OCI-LY1 (cell line): ENCODE measurements at regions not wholly inside any gene's neighbourhood (a gene's known extent, or its start where the extent isn't known, plus 50 kb on each side); places are given as distances from the start of the nearest gene placed in this dataset.

Source experiments
- H2AFZ ChIP-seq: fragments of 200-600 bp; sonication (generic), shearing (Covaris generic); 2 replicates; pipeline ENCODE4 v1.6.0; 2014; ENCODE audit warnings: antibody characterized with exemption, mild to moderate bottlenecking, low read length
- H3F3A ChIP-seq: fragments of 200-600 bp; sonication (generic), shearing (Covaris generic); 2 replicates; pipeline ENCODE4 v1.6.0; 2014; ENCODE audit warnings: mild to moderate bottlenecking, antibody characterized with exemption, low read length, moderate library complexity; ENCODE audit not compliant: insufficient read depth
- H3K27ac ChIP-seq: fragments of 200-600 bp; sonication (generic); 2 replicates; pipeline ENCODE4 v1.5.1; 2014; ENCODE audit warnings: low read length, mixed run types, mild to moderate bottlenecking, low read depth; ENCODE audit not compliant: poor library complexity, severe bottlenecking
- H3K27me3 ChIP-seq: fragments of 200-600 bp; sonication (generic); 2 replicates; pipeline ENCODE4 v1.6.0; 2014; ENCODE audit warnings: antibody characterized with exemption, mild to moderate bottlenecking, low read length, moderate library complexity; ENCODE audit not compliant: insufficient read depth
- H3K36me3 ChIP-seq: fragments of 200-600 bp; sonication (generic); 2 replicates; pipeline ENCODE4 v1.6.1; 2014; ENCODE audit warnings: mild to moderate bottlenecking, antibody characterized with exemption, low read length, moderate library complexity, mixed read lengths; ENCODE audit not compliant: insufficient read depth
- H3K4me1 ChIP-seq: fragments of 200-600 bp; sonication (generic); 2 replicates; pipeline ENCODE4 v1.5.1; 2014; ENCODE audit warnings: mild to moderate bottlenecking, low read length, moderate library complexity; ENCODE audit not compliant: insufficient read depth, severe bottlenecking
- H3K4me2 ChIP-seq: fragments of 200-600 bp; sonication (generic), shearing (Covaris generic); 2 replicates; pipeline ENCODE4 v1.6.1; 2014; ENCODE audit warnings: low read length
- H3K4me3 ChIP-seq: fragments of 200-600 bp; sonication (generic); 2 replicates; pipeline ENCODE4 v1.5.1; 2014; ENCODE audit warnings: low read length, low read depth, mild to moderate bottlenecking, mixed read lengths; ENCODE audit not compliant: poor library complexity, severe bottlenecking
- H3K79me2 ChIP-seq: fragments of 200-600 bp; shearing (Covaris generic); 2 replicates; pipeline ENCODE4 v1.6.1; 2016; ENCODE audit warnings: mixed run types, low read length, mixed read lengths; ENCODE audit not compliant: insufficient read depth
- H3K9ac ChIP-seq: fragments of 200-600 bp; sonication (generic), shearing (Covaris generic); 2 replicates; pipeline ENCODE4 v1.6.1; 2014; ENCODE audit warnings: mild to moderate bottlenecking, low read length, mixed read lengths
- H3K9me2 ChIP-seq: fragments of 200-600 bp; sonication (generic), shearing (Covaris generic); 2 replicates; pipeline ENCODE4 v1.6.1; 2014; ENCODE audit warnings: low read depth, mild to moderate bottlenecking, low read length, mixed read lengths
- H3K9me3 ChIP-seq: fragments of 200-600 bp; shearing (Covaris generic); 2 replicates; pipeline ENCODE4 v1.6.1; 2014; ENCODE audit warnings: low read length, mixed read lengths
- H4K20me1 ChIP-seq: fragments of 200-600 bp; sonication (generic), shearing (Covaris generic); 2 replicates; pipeline ENCODE4 v1.6.0; 2016; ENCODE audit warnings: mild to moderate bottlenecking, low read length; ENCODE audit not compliant: insufficient read depth
- CTCF ChIP-seq: fragments of 200-600 bp; sonication (generic), shearing (Covaris generic); IDR thresholded peaks from 2 replicates; pipeline ENCODE4 v1.5.1; 2017; ENCODE audit warnings: mild to moderate bottlenecking, antibody characterized with exemption, low read length, moderate library complexity, mixed read lengths
- EZH2 ChIP-seq: fragments of 200-600 bp; sonication (generic), shearing (Covaris generic); IDR thresholded peaks from 2 replicates; pipeline ENCODE4 v1.8.0; 2017; ENCODE audit warnings: borderline replicate concordance, mixed run types, mild to moderate bottlenecking, antibody characterized with exemption, low read length, moderate library complexity, mixed read lengths

GRCh38 chr16:80063713-80064069 lies 463.2 kb upstream of the MAF start:
- no peak overlapping the region for H3K4me2 ChIP-seq
- no peaks in the 10 kb centered on the region for H3K9me2 ChIP-seq
- H4K20me1 ChIP-seq = no peaks in the 10 kb centered on the region
- H3K4me1 ChIP-seq = no peaks in the 10 kb centered on the region
- H3F3A ChIP-seq = no peaks in the 10 kb centered on the region
- no peak overlapping the region for H3K9ac ChIP-seq
- no peaks in the 10 kb centered on the region for H3K27me3 ChIP-seq
- H3K27ac ChIP-seq = no peak overlapping the region
- TF ChIP-seq EZH2 (no peak), CTCF (no peak)
- H3K36me3 ChIP-seq = no peaks in the 10 kb centered on the region
- H3K79me2 ChIP-seq = no peaks in the 10 kb centered on the region
- H3K9me3 ChIP-seq = no peaks in the 10 kb centered on the region
- H2AFZ ChIP-seq = no peak overlapping the region
- H3K4me3 ChIP-seq = no peak overlapping the region

DNA sequence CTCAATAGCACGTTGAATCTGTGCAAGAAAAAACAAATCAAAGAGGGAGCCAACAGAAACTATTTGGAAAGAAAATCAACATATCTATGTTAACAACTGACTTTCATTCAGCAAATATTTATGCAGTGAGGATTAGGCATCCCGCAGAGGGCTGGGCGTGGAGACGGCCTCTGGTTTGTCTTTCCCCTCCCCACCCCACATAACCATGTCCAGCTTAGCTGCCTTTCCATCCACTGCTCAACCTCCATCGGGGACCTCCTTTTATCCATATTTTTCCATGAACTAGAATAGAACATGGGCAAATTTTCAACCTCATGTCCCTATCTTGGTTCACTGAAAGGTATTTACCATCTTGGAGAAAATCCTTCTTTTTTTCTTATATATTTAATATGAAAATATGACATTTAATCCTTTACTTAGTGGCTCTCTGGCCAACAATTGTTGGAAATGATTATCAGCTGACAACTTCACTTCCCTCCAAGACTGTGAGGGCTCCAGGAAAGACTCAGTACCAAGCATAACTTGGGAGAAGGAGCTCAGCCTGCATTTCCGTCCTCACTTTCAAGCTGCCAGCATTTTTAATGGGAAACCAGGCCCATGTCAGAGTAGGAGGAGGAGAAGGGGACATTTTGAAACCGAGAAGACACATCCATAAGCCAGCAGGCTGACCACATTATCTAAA lies 462.6 kb upstream of the MAF start:
- no peak overlapping the region for H2AFZ ChIP-seq
- TF ChIP-seq EZH2 (no peak), CTCF (no peak)
- no peak overlapping the region for H3K27ac ChIP-seq
- H3K4me2 ChIP-seq = no peak overlapping the region
- H3K9me3 ChIP-seq = no peaks in the 10 kb centered on the region
- no peak overlapping the region for H3K9ac ChIP-seq
- H3K27me3 ChIP-seq = no peaks in the 10 kb centered on the region
- H4K20me1 ChIP-seq = no peaks in the 10 kb centered on the region
- no peaks in the 10 kb centered on the region for H3K9me2 ChIP-seq
- H3K79me2 ChIP-seq = no peaks in the 10 kb centered on the region
- H3K4me3 ChIP-seq = no peak overlapping the region
- H3F3A ChIP-seq = no peaks in the 10 kb centered on the region
- H3K4me1 ChIP-seq = no peaks in the 10 kb centered on the region
- no peaks in the 10 kb centered on the region for H3K36me3 ChIP-seq

- Histone ChIP-seq H3K4me3 (no peak overlapping the region), H3K79me2 (no peaks in the 10 kb centered on the region), H3K9me2 (no peaks in the 10 kb centered on the region), H3K4me2 (no peak overlapping the region), H3F3A (no peaks in the 10 kb centered on the region), H3K36me3 (no peaks in the 10 kb centered on the region), H3K4me1 (no peaks in the 10 kb centered on the region), H3K27me3 (no peaks in the 10 kb centered on the region), H3K9me3 (no peaks in the 10 kb centered on the region), H3K27ac (no peak overlapping the region), H4K20me1 (no peaks in the 10 kb centered on the region), H3K9ac (no peak overlapping the region), H2AFZ (no peak overlapping the region)
- no peak for TF ChIP-seq CTCF
- no peak for TF ChIP-seq EZH2
Measured at GRCh38 chr16:80062361-80063030, 462.0 kb upstream of the MAF start.
